Kidney epithelial cell (primary cell): ENCODE measurements at regions not wholly inside any gene's neighbourhood (a gene's known extent, or its start where the extent isn't known, plus 50 kb on each side); places are given as distances from the start of the nearest gene placed in this dataset.

Source experiments
- DNase-seq: peaks from one replicate; pipeline ENCODE4 v3.0.0-alpha.2; 2010; ENCODE audit warnings: low read depth
- H3K27me3 ChIP-seq: 2 replicates; pipeline ENCODE4 v1.6.0; 2011; ENCODE audit warnings: low read length; ENCODE audit not compliant: control insufficient read depth, insufficient read depth
- H3K36me3 ChIP-seq: 2 replicates; pipeline ENCODE4 v1.5.1; 2011; ENCODE audit warnings: low read length; ENCODE audit not compliant: control insufficient read depth, insufficient read depth
- H3K4me3 ChIP-seq: 2 replicates; pipeline ENCODE4 v1.5.1; 2011; ENCODE audit warnings: low read depth, mild to moderate bottlenecking, control low read depth, low read length
- TF ChIP-seq, protein P1 (sequence below): IDR thresholded peaks from 2 replicates; pipeline ENCODE4 v1.5.1; 2011; ENCODE audit warnings: mild to moderate bottlenecking, moderate library complexity, low read length, control low read depth, inconsistent platforms; ENCODE audit not compliant: insufficient read depth, poor library complexity, severe bottlenecking

DNA sequence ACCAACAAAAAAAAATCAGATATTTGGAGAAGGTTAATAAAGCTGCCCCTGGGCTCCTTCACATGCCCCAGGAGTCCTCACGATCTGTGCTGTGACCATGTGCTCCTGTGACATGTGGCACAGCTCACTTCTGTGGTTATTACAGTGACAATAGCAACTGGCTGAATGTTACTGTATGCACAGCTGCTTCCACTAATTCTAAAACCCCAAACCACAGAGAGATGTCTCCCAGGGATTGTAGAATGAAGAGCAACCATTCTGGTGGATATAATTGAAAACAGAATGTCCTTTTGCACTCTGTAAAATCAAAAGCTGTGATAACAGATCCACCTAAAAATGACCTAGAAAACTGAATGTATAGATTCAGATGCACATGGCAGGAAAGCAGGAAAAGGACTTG, 489.2 kb upstream of the CNTN4 start:
- no peak for DNase-seq
- Histone ChIP-seq H3K27me3 (no peaks in the 10 kb centered on the region), H3K4me3 (no peak overlapping the region), H3K36me3 (no peaks in the 10 kb centered on the region)
- TF ChIP-seq, protein P1, sequence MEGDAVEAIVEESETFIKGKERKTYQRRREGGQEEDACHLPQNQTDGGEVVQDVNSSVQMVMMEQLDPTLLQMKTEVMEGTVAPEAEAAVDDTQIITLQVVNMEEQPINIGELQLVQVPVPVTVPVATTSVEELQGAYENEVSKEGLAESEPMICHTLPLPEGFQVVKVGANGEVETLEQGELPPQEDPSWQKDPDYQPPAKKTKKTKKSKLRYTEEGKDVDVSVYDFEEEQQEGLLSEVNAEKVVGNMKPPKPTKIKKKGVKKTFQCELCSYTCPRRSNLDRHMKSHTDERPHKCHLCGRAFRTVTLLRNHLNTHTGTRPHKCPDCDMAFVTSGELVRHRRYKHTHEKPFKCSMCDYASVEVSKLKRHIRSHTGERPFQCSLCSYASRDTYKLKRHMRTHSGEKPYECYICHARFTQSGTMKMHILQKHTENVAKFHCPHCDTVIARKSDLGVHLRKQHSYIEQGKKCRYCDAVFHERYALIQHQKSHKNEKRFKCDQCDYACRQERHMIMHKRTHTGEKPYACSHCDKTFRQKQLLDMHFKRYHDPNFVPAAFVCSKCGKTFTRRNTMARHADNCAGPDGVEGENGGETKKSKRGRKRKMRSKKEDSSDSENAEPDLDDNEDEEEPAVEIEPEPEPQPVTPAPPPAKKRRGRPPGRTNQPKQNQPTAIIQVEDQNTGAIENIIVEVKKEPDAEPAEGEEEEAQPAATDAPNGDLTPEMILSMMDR = no peak

DNA sequence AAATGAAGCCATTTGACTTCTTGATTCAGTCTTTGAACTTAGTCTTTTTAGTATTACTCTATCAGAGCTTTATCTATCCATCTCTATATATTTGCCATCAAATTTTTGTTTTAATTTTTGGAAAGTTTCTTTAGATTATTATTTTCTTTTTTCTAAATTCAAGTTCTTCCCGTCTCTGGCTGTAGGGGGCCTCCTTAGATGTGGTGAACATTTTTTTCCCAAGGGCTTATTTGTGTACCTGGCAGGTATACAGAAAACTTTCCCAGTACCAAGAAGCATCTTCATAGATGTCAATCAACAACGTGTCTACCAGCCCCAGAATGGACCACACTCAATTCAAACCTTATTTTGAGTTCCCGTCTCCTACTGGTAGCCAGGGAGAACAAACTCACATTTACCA, 486.8 kb upstream of the CNTN4 start:
- Histone ChIP-seq H3K27me3 (no peaks in the 10 kb centered on the region), H3K4me3 (no peak overlapping the region), H3K36me3 (no peaks in the 10 kb centered on the region)
- DNase-seq = no peak
- TF ChIP-seq, protein P1 = peak; percentile 11

DNA sequence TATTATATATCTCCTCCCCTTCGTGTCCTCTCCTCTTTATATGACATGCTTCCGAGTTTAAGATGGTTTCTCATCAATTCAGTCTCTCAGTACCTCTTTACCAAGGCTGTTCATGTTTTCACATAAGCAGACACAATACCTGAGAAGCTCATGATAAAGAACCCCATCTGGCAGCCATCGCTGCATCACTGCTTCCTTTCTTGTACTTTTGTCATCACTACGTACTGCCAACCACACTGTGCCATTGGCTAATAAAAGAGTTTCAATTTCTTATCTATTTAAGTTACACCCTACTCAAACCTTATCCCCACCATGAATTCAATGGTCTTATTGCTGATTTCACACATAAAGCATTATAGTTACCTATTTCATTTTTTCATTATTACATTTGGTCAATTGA, 484.7 kb upstream of the CNTN4 start:
- no peak overlapping the region for H3K4me3 ChIP-seq
- DNase-seq = no peak
- H3K27me3 ChIP-seq = no peaks in the 10 kb centered on the region
- TF ChIP-seq, protein P1 = no peak
- H3K36me3 ChIP-seq = no peaks in the 10 kb centered on the region

DNA sequence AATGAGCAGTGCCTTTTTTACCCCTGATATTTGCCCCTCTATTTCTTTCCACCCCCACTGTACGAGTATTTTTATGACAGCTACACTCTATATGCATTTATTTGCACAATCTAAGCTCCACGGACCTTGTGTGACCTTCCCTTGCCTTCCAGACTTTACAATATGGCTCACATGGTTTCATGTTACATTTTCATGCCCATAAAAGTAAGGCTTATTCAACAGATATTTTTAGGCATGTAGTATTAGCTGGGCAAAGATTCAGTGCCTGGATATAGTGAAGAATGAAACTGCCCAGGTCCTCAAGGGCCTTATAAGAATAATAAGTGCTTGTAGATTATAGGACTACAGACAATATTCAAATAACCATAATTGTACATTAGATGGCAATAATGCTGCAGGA, 481.9 kb upstream of the CNTN4 start:
- TF ChIP-seq, protein P1 = no peak
- no peak overlapping the region for H3K4me3 ChIP-seq
- no peak for DNase-seq
- no peaks in the 10 kb centered on the region for H3K27me3 ChIP-seq
- H3K36me3 ChIP-seq = no peaks in the 10 kb centered on the region

DNA sequence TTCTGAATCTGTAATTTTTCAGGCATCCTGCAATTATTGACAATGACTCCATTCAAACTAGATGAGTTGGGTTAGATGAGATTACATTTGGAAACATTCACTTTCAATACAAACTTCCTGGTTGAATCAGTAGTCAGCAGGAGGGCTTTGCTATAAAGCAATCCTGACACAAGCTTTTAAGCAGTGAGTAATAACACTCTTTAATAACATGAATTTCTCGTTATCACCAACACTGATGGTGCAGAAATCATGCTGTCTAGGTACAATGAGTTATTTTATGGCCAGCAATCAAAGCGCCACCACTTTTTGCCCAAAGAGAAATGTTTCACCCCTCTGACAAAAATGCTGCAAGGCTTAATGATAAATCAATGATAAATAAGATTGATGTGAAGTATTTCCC, 474.8 kb upstream of the CNTN4 start:
- TF ChIP-seq, protein P1 = no peak
- DNase-seq = no peak
- Histone ChIP-seq H3K4me3 (no peak overlapping the region), H3K36me3 (no peaks in the 10 kb centered on the region), H3K27me3 (no peaks in the 10 kb centered on the region)

DNA sequence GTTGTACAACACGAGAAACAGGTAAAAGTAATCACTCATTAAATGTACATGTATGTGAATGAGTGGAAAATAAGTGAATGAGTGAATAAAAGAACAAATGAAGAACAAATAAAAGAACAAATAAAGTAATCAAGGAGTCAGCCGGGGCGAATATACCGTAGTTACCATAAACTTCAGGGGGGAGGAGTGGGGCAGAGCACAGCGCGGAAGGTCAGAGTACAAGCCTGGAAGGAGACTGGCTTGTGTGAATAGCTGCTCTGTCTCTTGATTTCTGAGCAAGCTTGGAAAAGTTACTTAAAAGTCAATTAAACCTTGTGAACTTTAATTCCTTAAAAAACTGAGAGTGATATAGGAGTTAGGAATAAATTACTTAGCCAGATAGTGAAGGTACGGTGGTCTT, 466.5 kb upstream of the CNTN4 start:
- Histone ChIP-seq H3K4me3 (no peak overlapping the region), H3K36me3 (no peaks in the 10 kb centered on the region)

More for the DNA sequence above, 466.5 kb upstream of the CNTN4 start:
- no peaks in the 10 kb centered on the region for H3K27me3 ChIP-seq
- no peak for DNase-seq
- TF ChIP-seq, protein P1 = no peak
